GM13977 (cell line): ENCODE measurements at regions not wholly inside any gene's neighbourhood (a gene's known extent, or its start where the extent isn't known, plus 50 kb on each side); places are given as distances from the start of the nearest gene placed in this dataset.
"Not testable (repeated sequence)": the region's sequence is repeated elsewhere in the genome, so short reads cannot be mapped to it uniquely, and the experiment has no call there.

ENCODE experiments used
- DNase-seq: peaks from one replicate; pipeline ENCODE4 v3.0.0; 2012; ENCODE audit warnings: low spot score
- in situ Hi-C: fragments of 300-500 bp; cut with MboI; formaldehyde crosslinking; loops from one replicate; pipeline ENCODE4 v1.12.0; 2022; ENCODE audit warnings: low sequenced_read_pairs, low pct_unique_long_range_greater_than_20kb, mixed read lengths, inconsistent platforms; ENCODE audit not compliant: unreplicated experiment
- TF ChIP-seq, protein P1 (sequence below): IDR thresholded peaks from 2 replicates; pipeline ENCODE4 v1.5.1; 2012; ENCODE audit warnings: mild to moderate bottlenecking, control low read depth; ENCODE audit not compliant: insufficient read depth; ENCODE audit errors: extremely low read depth, missing control alignments

DNA sequence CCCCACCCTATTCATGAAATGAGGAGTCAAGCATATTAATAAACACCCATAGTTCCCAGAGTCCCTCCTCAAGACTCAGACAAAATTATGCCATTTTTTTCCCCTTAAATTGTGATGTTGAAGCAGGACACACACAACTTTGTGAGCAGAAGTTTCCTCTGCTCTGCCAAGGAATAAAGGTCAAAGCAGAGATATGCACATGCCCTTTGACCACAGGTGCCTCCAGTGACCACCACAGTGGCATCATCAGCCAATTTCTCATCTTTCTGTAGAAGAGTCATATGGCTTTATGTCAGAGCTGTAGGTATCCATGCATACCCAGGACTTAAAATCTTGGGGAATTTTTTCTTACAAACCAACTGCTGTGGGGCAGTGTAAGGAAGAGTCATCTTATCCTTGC, 304.4 kb upstream of the GADL1 start:
- TF ChIP-seq, protein P1, sequence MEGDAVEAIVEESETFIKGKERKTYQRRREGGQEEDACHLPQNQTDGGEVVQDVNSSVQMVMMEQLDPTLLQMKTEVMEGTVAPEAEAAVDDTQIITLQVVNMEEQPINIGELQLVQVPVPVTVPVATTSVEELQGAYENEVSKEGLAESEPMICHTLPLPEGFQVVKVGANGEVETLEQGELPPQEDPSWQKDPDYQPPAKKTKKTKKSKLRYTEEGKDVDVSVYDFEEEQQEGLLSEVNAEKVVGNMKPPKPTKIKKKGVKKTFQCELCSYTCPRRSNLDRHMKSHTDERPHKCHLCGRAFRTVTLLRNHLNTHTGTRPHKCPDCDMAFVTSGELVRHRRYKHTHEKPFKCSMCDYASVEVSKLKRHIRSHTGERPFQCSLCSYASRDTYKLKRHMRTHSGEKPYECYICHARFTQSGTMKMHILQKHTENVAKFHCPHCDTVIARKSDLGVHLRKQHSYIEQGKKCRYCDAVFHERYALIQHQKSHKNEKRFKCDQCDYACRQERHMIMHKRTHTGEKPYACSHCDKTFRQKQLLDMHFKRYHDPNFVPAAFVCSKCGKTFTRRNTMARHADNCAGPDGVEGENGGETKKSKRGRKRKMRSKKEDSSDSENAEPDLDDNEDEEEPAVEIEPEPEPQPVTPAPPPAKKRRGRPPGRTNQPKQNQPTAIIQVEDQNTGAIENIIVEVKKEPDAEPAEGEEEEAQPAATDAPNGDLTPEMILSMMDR = no peak
- in situ Hi-C loops = no loop called here
- no peak for DNase-seq

DNA sequence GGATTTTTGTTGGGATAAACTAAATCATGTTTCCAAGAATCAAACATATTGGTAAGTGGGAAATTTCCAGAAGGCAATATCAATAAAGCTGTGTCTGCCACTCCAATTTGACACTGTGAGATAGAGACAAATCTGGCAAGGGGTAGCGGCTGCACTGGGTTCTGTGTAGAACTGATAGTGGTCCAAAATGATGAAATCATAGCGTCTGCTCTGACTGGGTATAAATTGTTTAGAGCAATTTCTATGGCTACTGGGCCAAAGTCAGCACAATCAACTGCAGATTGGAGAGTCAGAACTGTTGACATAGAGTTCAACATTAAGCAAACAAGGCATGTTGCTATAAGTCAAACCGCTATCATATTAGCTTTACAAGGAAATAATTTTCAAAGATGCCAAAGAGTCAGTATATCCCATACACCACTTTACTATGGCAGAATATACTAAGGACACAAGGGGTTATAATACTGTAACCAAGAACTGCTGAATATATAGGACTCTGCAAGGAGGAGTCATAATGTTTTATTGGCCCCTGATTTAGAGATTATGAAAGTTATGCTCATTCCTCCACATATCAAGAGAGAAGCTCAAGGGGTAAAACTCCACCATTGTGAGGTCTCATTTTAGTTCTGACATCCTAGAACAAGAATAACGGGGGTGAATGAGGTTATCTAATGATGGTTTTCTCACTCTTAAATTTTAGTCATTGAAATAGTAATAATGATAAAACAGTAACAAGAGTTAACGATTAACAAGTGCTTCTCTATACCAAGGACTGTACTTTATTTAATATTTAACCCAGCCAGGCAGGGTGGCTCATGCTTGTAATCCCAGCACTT, 309.7 kb upstream of the GADL1 start:
- in situ Hi-C loops = no loop called here
- TF ChIP-seq, protein P1 = no peak
- DNase-seq = no peak

DNA sequence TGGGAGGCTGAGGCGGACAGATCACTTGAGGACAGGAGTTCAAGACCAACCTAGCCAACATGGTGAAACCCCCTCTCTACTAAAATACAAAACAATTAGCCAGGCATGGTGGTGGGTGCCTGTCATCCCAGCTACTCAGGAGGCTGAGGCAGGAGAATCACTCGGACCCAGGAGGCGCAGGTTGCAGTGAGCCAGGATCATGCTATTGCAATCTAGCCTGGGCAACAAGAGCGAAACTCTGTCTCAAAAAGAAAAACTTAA, 310.3 kb upstream of the GADL1 start:
- in situ Hi-C loops, DNase-seq: not testable (repeated sequence)

DNA sequence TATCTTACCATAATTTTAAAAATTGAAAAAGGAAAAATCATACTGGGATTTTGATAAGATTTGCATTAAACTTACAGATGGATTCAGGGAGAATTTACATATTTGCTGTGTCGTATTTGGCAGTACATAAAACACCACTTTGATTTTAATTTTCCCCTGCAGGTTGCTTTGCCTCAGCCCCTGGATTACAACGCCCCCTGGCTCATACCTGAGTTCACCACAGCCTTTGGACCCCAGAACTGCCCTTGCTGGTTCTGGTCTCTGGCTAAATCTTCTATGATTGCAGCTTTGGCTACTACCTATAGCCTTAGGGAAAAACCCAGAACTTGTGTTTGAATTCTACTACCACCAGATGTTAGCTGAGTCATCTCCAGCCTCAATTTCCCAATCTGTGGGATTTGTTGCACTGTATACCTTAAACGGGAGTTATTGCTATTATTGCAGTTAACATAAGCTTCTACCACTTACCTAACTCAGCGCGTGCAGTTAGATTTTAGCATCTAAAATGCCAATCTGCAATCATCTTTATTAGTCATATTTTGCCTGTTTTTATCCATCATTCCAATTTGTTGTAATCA, 315.7 kb upstream of the GADL1 start:
- TF ChIP-seq, protein P1 = peak; percentile 13
- in situ Hi-C loops = no loop called here
- no peak for DNase-seq

DNA sequence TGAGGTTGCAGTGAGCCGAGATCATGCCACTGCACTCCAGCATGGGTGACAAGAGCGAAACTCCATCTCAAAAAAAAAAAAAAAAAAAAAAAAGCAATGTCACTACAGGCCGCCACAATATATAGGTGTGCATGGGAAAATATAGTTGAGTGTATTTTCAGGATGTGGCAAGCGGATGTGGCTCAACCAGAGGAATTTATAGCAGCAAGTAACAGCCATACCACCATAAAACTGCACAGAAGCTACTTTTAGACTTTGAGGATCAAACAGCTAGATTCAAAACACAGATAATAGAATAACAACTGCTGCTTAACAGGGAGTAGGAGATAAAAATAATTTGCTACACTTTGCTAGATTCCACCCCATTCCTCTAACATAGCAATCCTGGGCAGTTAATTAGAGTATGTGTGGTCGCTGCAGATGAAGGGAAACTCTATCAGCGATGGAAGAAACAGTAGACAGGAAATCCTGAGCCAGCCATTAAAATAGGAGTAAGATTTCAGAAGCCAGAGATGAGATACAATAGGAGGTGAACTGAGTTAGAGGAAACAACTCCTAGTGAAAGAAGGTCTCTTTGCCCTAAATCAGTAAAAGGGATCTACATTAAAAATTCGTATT, 318.7 kb upstream of the STT3B start:
- DNase-seq = no peak
- in situ Hi-C loops = no loop called here
- TF ChIP-seq, protein P1 = no peak

DNA sequence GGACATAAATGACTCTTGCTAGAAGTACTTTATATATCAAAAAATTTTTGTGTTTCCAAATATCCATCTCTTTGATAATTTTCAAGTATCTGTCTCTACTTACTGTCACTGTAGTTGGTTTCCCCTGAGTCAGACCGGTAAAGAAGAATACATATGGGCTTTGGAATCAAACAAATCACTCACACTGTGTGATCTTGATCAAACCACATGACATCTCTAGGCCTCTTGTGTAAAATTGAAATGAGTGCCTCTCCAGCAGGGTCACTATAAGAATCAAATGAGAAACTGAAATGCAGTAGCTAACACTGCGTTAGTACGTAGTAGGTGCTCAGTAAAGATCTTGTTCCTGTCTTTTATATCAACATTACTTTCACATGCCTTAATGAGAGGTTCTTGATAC, 314.6 kb upstream of the STT3B start:
- TF ChIP-seq, protein P1 = no peak
- DNase-seq = no peak
- in situ Hi-C loops = no loop called here

DNA sequence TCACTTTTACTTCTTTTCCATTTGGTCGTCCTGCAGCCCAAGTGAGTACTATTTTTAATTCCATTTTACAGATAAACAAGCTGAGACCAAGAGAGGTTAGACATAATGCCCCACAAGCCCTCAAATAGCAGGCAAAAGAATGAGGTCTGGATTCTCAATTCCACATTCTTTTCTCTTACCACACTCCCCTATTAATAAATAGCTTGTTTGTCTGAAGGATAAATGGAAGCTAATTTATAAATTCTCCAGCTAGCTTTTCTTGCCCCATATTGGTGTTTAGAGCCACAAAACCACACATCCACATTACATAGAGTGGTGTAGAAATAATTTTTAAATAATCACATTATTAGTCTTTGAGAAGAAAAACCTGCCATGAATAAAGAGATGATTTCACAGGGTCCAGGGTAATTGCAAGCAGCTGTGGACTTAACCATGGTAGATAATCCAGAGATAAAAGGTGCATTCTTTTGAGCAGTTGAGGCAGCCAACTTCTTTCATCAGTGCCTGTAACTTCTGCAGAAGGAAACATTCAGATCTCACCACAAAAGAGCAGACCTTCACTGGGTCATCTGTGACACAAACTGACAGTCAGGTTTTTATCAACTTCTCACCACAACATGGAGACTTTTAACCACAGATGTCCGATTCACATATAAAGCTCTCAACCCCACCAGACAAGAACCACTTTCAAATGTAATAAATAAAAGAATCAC, 313.4 kb upstream of the STT3B start:
- in situ Hi-C loops = no loop called here
- peak; percentile 38 for DNase-seq
- TF ChIP-seq, protein P1 = no peak
